Neural progenitor cell (in vitro differentiated cells): ENCODE measurements at regions not wholly inside any gene's neighbourhood (a gene's known extent, or its start where the extent isn't known, plus 50 kb on each side); places are given as distances from the start of the nearest gene placed in this dataset.

Source experiments
- DNase-seq: peaks from one replicate; pipeline ENCODE4 v3.0.0-alpha.2; 2016; ENCODE audit warnings: low spot score
- H2AFZ ChIP-seq: fragments of 200-600 bp; sonication (generic); replicated peaks from 2 replicates; pipeline ENCODE4 v1.6.1; 2016; ENCODE audit warnings: antibody characterized with exemption
- H3F3A ChIP-seq: fragments of 200-600 bp; sonication (generic); 2 replicates; pipeline ENCODE4 v1.6.1; 2016; ENCODE audit warnings: antibody characterized with exemption, low read depth
- H3K27ac ChIP-seq: fragments of 200-600 bp; sonication (generic); 2 replicates; pipeline ENCODE4 v1.5.1; 2016; ENCODE audit warnings: mild to moderate bottlenecking
- H3K27me3 ChIP-seq: fragments of 200-600 bp; sonication (generic); 2 replicates; pipeline ENCODE4 v1.6.1; 2016; ENCODE audit warnings: mild to moderate bottlenecking, moderate library complexity
- H3K36me3 ChIP-seq: fragments of 200-600 bp; sonication (generic); 2 replicates; pipeline ENCODE4 v1.5.1; 2016
- H3K4me1 ChIP-seq: fragments of 200-600 bp; sonication (generic); 2 replicates; pipeline ENCODE4 v1.6.1; 2016; ENCODE audit warnings: mixed run types
- H3K4me2 ChIP-seq: fragments of 200-600 bp; sonication (generic); 2 replicates; pipeline ENCODE4 v1.6.1; 2016
- H3K4me3 ChIP-seq: fragments of 200-600 bp; sonication (generic); 2 replicates; pipeline ENCODE4 v1.5.1; 2016
- H3K79me2 ChIP-seq: fragments of 200-600 bp; sonication (generic); 2 replicates; pipeline ENCODE4 v1.6.1; 2016; ENCODE audit warnings: low read depth
- H3K9ac ChIP-seq: fragments of 200-600 bp; sonication (generic); 2 replicates; pipeline ENCODE4 v1.6.1; 2016
- H3K9me3 ChIP-seq: fragments of 200-600 bp; sonication (generic); 2 replicates; pipeline ENCODE4 v1.5.1; 2016; ENCODE audit warnings: low read depth
- H4K20me1 ChIP-seq: fragments of 200-600 bp; sonication (generic); 2 replicates; pipeline ENCODE4 v1.6.1; 2016; ENCODE audit warnings: low read depth
- H3K27ac Mint-ChIP-seq: 3 replicates; pipeline ENCODE4 v1.8.0; 2021; ENCODE audit warnings: mixed read lengths
- H3K27me3 Mint-ChIP-seq: 2 replicates; pipeline ENCODE4 v1.8.0; 2022; ENCODE audit warnings: low read depth, mild to moderate bottlenecking, inconsistent platforms, moderate library complexity, mixed read lengths; ENCODE audit not compliant: insufficient read depth
- H3K36me3 Mint-ChIP-seq: 3 replicates; pipeline ENCODE4 v1.8.0; 2021; ENCODE audit warnings: mixed read lengths
- H3K4me1 Mint-ChIP-seq: 3 replicates; pipeline ENCODE4 v1.8.0; 2021; ENCODE audit warnings: mixed read lengths
- H3K4me3 Mint-ChIP-seq: 3 replicates; pipeline ENCODE4 v1.8.0; 2021; ENCODE audit warnings: mild to moderate bottlenecking, moderate library complexity, mixed read lengths
- H3K9me3 Mint-ChIP-seq: 3 replicates; pipeline ENCODE4 v1.8.0; 2020; ENCODE audit warnings: mixed read lengths
- EZH2 ChIP-seq: fragments of 200-600 bp; sonication (generic); IDR thresholded peaks from 2 replicates; pipeline ENCODE4 v1.6.1; 2017; ENCODE audit warnings: antibody characterized with exemption, mild to moderate bottlenecking, moderate library complexity
- EZH2phosphoT487 ChIP-seq: fragments of 200-600 bp; sonication (generic); IDR thresholded peaks from 2 replicates; pipeline ENCODE4 v1.6.1; 2017; ENCODE audit warnings: antibody characterized with exemption
- TF ChIP-seq, protein P1 (sequence below): fragments of 200-600 bp; sonication (generic); IDR thresholded peaks from 2 replicates; pipeline ENCODE4 v1.5.1; 2017; ENCODE audit warnings: antibody characterized with exemption, mild to moderate bottlenecking

DNA sequence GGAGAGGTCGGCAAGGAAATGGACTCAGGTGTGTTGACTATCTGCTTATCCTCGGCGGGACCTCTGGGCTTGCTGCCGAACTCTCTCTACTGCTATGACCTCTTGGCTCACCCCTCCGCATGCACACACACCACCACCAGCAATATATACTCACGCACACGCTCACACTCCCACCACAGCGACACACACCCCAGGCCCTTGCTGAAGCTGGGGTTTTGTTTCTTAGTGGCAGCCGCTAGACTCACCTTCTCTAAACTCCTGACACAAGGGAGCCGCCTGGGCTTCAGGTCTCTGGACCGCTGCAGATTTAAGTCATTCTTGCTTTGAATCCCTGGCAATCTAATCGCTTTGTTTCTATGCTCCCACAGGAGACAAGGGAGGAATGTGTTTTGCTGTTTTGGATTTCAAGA, 59.4 kb upstream of the BACH2 start:
- Mint-ChIP-seq H3K27me3 (peaks cover 3% of the 10 kb centered on the region), H3K27ac (peak overlapping the region; percentile 26), H3K36me3 (no peaks in the 10 kb centered on the region), H3K4me1 (peaks cover 14% of the 10 kb centered on the region), H3K9me3 (no peaks in the 10 kb centered on the region), H3K4me3 (no peak overlapping the region)
- Histone ChIP-seq H3K27me3 (no peaks in the 10 kb centered on the region), H2AFZ (peak overlapping the region; percentile 95), H3K9ac (no peak overlapping the region), H3K9me3 (no peaks in the 10 kb centered on the region), H3K4me2 (no peak overlapping the region), H4K20me1 (no peaks in the 10 kb centered on the region), H3K79me2 (no peaks in the 10 kb centered on the region), H3K27ac (no peak overlapping the region), H3K4me1 (peaks cover 14% of the 10 kb centered on the region), H3K36me3 (no peaks in the 10 kb centered on the region), H3F3A (no peaks in the 10 kb centered on the region), H3K4me3 (no peak overlapping the region)
- no peak for TF ChIP-seq EZH2
- TF ChIP-seq EZH2phosphoT487: no peak
- peak; percentile 39 for DNase-seq

DNA sequence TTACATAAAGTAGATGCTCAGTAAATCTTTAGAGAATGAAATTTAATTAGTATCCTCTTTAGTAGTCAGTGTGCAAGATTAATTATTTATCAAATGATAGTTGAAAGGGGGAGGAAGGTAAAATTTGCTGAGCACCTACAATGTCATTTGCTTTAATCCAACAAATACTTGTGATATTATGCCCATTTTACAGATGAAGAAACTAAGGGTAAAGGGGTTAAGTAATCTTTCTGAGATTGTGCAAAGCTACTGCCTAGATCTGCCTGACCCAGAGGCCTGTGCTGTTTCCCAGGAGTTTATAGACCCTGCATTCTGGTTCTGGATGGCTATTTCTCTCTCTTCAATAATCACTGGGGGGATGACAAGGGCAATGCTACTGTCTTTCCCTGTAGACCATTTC, 58.3 kb upstream of the BACH2 start:
- Mint-ChIP-seq H3K9me3 (no peaks in the 10 kb centered on the region), H3K27me3 (peaks cover 6% of the 10 kb centered on the region), H3K36me3 (no peaks in the 10 kb centered on the region), H3K4me1 (peaks cover 13% of the 10 kb centered on the region), H3K27ac (no peak overlapping the region), H3K4me3 (no peak overlapping the region)
- no peak overlapping the region for H3K9ac ChIP-seq
- H3K36me3 ChIP-seq: no peaks in the 10 kb centered on the region
- H3K79me2 ChIP-seq: no peaks in the 10 kb centered on the region
- DNase-seq: no peak
- peaks cover 9% of the 10 kb centered on the region for H3K4me1 ChIP-seq
- H3K4me2 ChIP-seq: no peak overlapping the region
- H3K9me3 ChIP-seq: no peaks in the 10 kb centered on the region
- H3K27ac ChIP-seq: no peak overlapping the region
- H4K20me1 ChIP-seq: no peaks in the 10 kb centered on the region
- TF ChIP-seq, protein P1, sequence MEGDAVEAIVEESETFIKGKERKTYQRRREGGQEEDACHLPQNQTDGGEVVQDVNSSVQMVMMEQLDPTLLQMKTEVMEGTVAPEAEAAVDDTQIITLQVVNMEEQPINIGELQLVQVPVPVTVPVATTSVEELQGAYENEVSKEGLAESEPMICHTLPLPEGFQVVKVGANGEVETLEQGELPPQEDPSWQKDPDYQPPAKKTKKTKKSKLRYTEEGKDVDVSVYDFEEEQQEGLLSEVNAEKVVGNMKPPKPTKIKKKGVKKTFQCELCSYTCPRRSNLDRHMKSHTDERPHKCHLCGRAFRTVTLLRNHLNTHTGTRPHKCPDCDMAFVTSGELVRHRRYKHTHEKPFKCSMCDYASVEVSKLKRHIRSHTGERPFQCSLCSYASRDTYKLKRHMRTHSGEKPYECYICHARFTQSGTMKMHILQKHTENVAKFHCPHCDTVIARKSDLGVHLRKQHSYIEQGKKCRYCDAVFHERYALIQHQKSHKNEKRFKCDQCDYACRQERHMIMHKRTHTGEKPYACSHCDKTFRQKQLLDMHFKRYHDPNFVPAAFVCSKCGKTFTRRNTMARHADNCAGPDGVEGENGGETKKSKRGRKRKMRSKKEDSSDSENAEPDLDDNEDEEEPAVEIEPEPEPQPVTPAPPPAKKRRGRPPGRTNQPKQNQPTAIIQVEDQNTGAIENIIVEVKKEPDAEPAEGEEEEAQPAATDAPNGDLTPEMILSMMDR: no peak
- TF ChIP-seq EZH2 (no peak), EZH2phosphoT487 (no peak)
- no peaks in the 10 kb centered on the region for H3F3A ChIP-seq
- H3K4me3 ChIP-seq: no peak overlapping the region
- no peaks in the 10 kb centered on the region for H3K27me3 ChIP-seq
- no peak overlapping the region for H2AFZ ChIP-seq

DNA sequence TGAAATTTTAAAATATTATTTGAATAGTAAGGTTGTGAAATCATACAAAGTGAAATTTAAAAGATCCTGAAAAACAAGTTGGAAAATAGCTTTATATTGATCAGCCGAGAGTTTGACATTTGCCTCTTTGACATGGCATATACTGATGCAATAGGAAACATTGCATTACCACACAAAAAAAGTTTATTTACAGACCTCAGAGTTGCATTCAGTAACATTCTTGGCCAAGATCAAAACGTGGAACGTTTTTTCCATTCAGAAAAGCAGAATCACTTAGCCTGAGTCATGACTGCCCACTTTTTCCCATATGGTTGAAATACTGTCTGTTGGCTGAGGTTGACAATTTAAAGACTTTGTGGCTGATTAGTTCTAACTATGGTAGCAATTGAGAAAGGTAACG, 55.1 kb upstream of the BACH2 start:
- Histone ChIP-seq H3K27ac (no peak overlapping the region), H3K4me3 (no peak overlapping the region), H4K20me1 (no peaks in the 10 kb centered on the region), H3K9me3 (no peaks in the 10 kb centered on the region), H3K4me1 (peaks cover 9% of the 10 kb centered on the region), H3K9ac (no peak overlapping the region), H2AFZ (no peak overlapping the region), H3F3A (no peaks in the 10 kb centered on the region), H3K27me3 (no peaks in the 10 kb centered on the region), H3K4me2 (no peak overlapping the region), H3K36me3 (no peaks in the 10 kb centered on the region), H3K79me2 (no peaks in the 10 kb centered on the region)
- TF ChIP-seq EZH2: no peak
- TF ChIP-seq, protein P1: no peak
- TF ChIP-seq EZH2phosphoT487: no peak
- peaks cover 17% of the 10 kb centered on the region for H3K4me1 Mint-ChIP-seq
- no peak overlapping the region for H3K27ac Mint-ChIP-seq
- no peak for DNase-seq
- H3K36me3 Mint-ChIP-seq: no peaks in the 10 kb centered on the region
- no peaks in the 10 kb centered on the region for H3K9me3 Mint-ChIP-seq
- H3K4me3 Mint-ChIP-seq: no peak overlapping the region
- H3K27me3 Mint-ChIP-seq: peaks cover 9% of the 10 kb centered on the region

DNA sequence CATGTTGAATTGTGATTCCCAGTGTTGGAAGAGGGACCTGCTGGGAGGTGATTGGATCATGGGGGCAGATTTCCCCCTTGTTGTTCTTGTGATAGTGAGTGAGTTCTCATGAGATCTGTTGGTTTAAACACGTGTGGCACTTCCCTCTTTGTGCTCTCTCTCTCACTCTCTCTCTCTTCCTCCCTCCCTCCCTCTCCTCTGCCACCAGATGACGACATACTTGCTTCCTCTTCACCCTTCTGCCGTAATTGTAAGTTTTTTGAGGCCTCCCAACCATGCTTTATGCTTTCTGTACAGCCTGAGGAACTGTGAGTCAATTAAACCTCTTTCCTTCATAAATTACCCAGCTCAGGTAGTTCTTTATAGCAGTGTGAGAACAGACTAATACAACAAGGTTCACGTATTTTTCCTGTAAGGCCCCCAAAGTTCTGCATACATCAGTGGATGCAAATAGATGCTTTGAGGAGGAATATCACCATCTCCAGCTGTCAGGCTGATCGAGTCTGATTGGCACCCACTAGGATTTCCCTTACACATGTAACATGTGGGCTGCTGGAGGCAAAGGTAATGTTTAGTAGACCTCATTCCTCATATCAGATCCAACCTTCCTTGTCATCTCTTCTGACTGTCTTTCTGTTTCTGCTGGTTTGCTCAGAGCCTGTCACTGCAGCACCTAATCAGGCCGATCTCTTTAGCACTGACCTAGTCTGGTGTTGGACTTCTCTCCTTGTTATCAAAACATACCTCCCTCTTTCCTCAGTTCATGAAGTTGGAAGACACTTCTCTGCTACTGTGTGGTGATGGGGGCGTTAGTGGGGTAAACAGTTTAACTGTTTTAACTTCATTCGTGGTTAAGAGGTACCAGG, 54.3 kb upstream of the BACH2 start:
- no peaks in the 10 kb centered on the region for H3K9me3 Mint-ChIP-seq
- no peak overlapping the region for H3K27ac ChIP-seq
- no peaks in the 10 kb centered on the region for H3K36me3 ChIP-seq
- peak overlapping the region; percentile 84 for H2AFZ ChIP-seq
- no peak overlapping the region for H3K4me3 Mint-ChIP-seq
- no peak overlapping the region for H3K4me3 ChIP-seq
- no peaks in the 10 kb centered on the region for H3K9me3 ChIP-seq
- peaks cover 1% of the 10 kb centered on the region for H3K4me1 ChIP-seq
- H4K20me1 ChIP-seq: no peaks in the 10 kb centered on the region
- no peaks in the 10 kb centered on the region for H3F3A ChIP-seq
- H3K4me2 ChIP-seq: no peak overlapping the region
- H3K27me3 Mint-ChIP-seq: peaks cover 9% of the 10 kb centered on the region
- no peak for DNase-seq
- no peaks in the 10 kb centered on the region for H3K27me3 ChIP-seq
- H3K4me1 Mint-ChIP-seq: peaks cover 15% of the 10 kb centered on the region
- no peaks in the 10 kb centered on the region for H3K79me2 ChIP-seq
- H3K36me3 Mint-ChIP-seq: no peaks in the 10 kb centered on the region
- TF ChIP-seq EZH2phosphoT487 (no peak), EZH2 (no peak)
- TF ChIP-seq, protein P1: no peak
- H3K9ac ChIP-seq: no peak overlapping the region
- H3K27ac Mint-ChIP-seq: no peak overlapping the region
